Gastroesophageal sphincter (tissue), 3 donors: ENCODE measurements at regions not wholly inside any gene's neighbourhood (a gene's known extent, or its start where the extent isn't known, plus 50 kb on each side); places are given as distances from the start of the nearest gene placed in this dataset.

ENCODE experiments used
- CTCF ChIP-seq, 4 experiments: fragments of 200-600 bp in 2 of 4; fragments of 450-650 bp in 2 of 4; sonication (generic) in 1 of 4; IDR thresholded peaks; one replicate each; pipeline ENCODE4 v1.5.1; 2017 to 2019; ENCODE audit warnings: antibody characterized with exemption in 4 of 4, mild to moderate bottlenecking in 2 of 4, moderate library complexity in 2 of 4
- EP300 ChIP-seq: sonication (generic); formaldehyde crosslinking; IDR thresholded peaks from one replicate; pipeline ENCODE4 v1.6.1; 2017; ENCODE audit warnings: antibody characterized with exemption, mild to moderate bottlenecking
- POLR2A ChIP-seq, 2 donors: fragments of 450-650 bp; IDR thresholded peaks; one replicate each; pipeline ENCODE4 v1.6.1; 2017; ENCODE audit warnings: antibody characterized with exemption in 2 of 2, mild to moderate bottlenecking in 2 of 2, moderate library complexity in 1 of 2

- TF ChIP-seq CTCF (IDR thresholded peaks at IDR 0.05) (no peak), POLR2A (IDR thresholded peaks at IDR 0.05) (no peak), EP300 (no peak)
Observed at GRCh38 chrX:8049827-8050226, 121.2 kb downstream of the VCX2 start.
